K562 (cell line): ENCODE measurements at regions not wholly inside any gene's neighbourhood (a gene's known extent, or its start where the extent isn't known, plus 50 kb on each side); places are given as distances from the start of the nearest gene placed in this dataset.

Experiments
- ATAC-seq: fragments of 200-7000 bp; cut with Tn5 transposase; 3 replicates; pipeline ENCODE4 v1.9.1; 2020; ENCODE audit warnings: moderate library complexity
- BruUV-seq: library from RNA; stranded (reverse); fragments of 400-500 nt; replicated peaks from 2 replicates; lab custom pipeline; 2021; lab: Mats Ljungman, UMichigan
- CTCF ChIA-PET: fragments of 300-600 bp; formaldehyde crosslinking; extraction: SDS; loops from one replicate; lab custom pipeline; 2021; ENCODE audit warnings: low intra/inter-chr PET ratio; lab: Yijun Ruan, JAX
- POLR2A ChIA-PET: fragments of 300-600, 350-650 bp; sonication (Branson Sonifier 250); formaldehyde crosslinking; extraction: SDS; loops from one replicate; lab custom pipeline; 2021; ENCODE audit warnings: antibody characterized with exemption, inconsistent platforms; lab: Yijun Ruan, JAX
- DNase-seq, 4 experiments: peaks; one replicate each; pipeline versions ENCODE4 v3.0.0 to v3.0.0-alpha.2; 2011 to 2018; ENCODE audit warnings: low spot score in 3 of 4, mixed read lengths in 3 of 4; ENCODE audit errors: extremely low read depth in 1 of 4
- FAIRE-seq: peaks from 2 replicates; lab custom pipeline; 2011; peaks lifted over from hg19 to GRCh38; lab: Jason Lieb, UNC
- H2AFZ ChIP-seq: 2 replicates; pipeline ENCODE4 v1.6.0; 2011; ENCODE audit warnings: low read depth, low read length, control low read depth, inconsistent platforms
- H3K27ac ChIP-seq: fragments of 200-600 bp; 3 replicates; pipeline ENCODE4 v1.8.0; 2011; ENCODE audit warnings: low read depth, mild to moderate bottlenecking, control low read depth, inconsistent platforms, low read length, moderate library complexity, mixed read lengths; ENCODE audit errors: extremely low read depth
- H3K27me3 ChIP-seq, 2 experiments: fragments of 300-600 bp in 1 of 2; 2 replicates in 1 of 2; 3 replicates in 1 of 2; pipeline versions ENCODE4 v1.6.0 to v1.8.0; 2011; ENCODE audit warnings: inconsistent platforms in 2 of 2, low read length in 2 of 2, mild to moderate bottlenecking in 1 of 2, mixed read lengths in 1 of 2, moderate library complexity in 1 of 2; ENCODE audit not compliant: control insufficient read depth in 2 of 2, insufficient read depth in 2 of 2
- H3K36me3 ChIP-seq: fragments of 300-600 bp; 3 replicates; pipeline ENCODE4 v1.8.0; 2011; ENCODE audit warnings: mild to moderate bottlenecking, low read length, inconsistent platforms; ENCODE audit not compliant: control insufficient read depth, insufficient read depth
- H3K4me1 ChIP-seq, 2 experiments: fragments of 200-600 bp in 1 of 2; replicated peaks in 1 of 2; 2 replicates in 1 of 2; 3 replicates in 1 of 2; pipeline versions ENCODE4 v1.5.1 to v1.8.0; 2011; ENCODE audit warnings: inconsistent platforms in 2 of 2, low read length in 2 of 2, mild to moderate bottlenecking in 1 of 2, mixed read lengths in 1 of 2, moderate library complexity in 1 of 2; ENCODE audit not compliant: control insufficient read depth in 2 of 2, insufficient read depth in 2 of 2
- H3K4me2 ChIP-seq: 2 replicates; pipeline ENCODE4 v1.6.1; 2011; ENCODE audit warnings: low read length, control low read depth, inconsistent platforms, mixed read lengths; ENCODE audit not compliant: insufficient read depth
- H3K4me3 ChIP-seq: fragments of 200-600 bp; sonication (generic), shearing (Covaris generic); 2 replicates; pipeline ENCODE4 v1.5.1; 2016; ENCODE audit warnings: control low read depth, inconsistent platforms
- H3K79me2 ChIP-seq: fragments of 200-600 bp; 3 replicates; pipeline ENCODE4 v1.8.0; 2011; ENCODE audit warnings: low read length, inconsistent platforms; ENCODE audit not compliant: control insufficient read depth, insufficient read depth
- H3K9ac ChIP-seq, 2 experiments: 2 replicates each; pipeline versions ENCODE4 v1.6.0 to v1.6.1; 2011; ENCODE audit warnings: low read depth in 2 of 2, low read length in 2 of 2, control low read depth in 1 of 2, inconsistent platforms in 1 of 2, mild to moderate bottlenecking in 1 of 2, mixed read lengths in 1 of 2; ENCODE audit not compliant: insufficient read depth in 1 of 2
- H3K9me1 ChIP-seq: one replicate; pipeline ENCODE4 v1.6.0; 2011; ENCODE audit warnings: inconsistent platforms, mild to moderate bottlenecking, low read length, moderate library complexity; ENCODE audit not compliant: control insufficient read depth, insufficient read depth
- H3K9me3 ChIP-seq: replicated peaks from 2 replicates; pipeline ENCODE4 v1.5.1; 2011; ENCODE audit warnings: low read depth, low read length, inconsistent platforms; ENCODE audit not compliant: control insufficient read depth, insufficient read depth
- H4K20me1 ChIP-seq: replicated peaks from 2 replicates; pipeline ENCODE4 v1.6.1; 2011; ENCODE audit warnings: low read length, inconsistent platforms, mixed read lengths; ENCODE audit not compliant: control insufficient read depth, insufficient read depth
- KLF6 ChIP-seq: fragments of 250-450 bp; sonication (Bioruptor Pico); IDR thresholded peaks from 2 replicates; pipeline ENCODE4 v1.4.0; 2020; ENCODE audit warnings: mild to moderate bottlenecking, moderate library complexity, borderline replicate concordance
- NR2F6 ChIP-seq: fragments of 450-650 bp; formaldehyde crosslinking; IDR thresholded peaks from 2 replicates; pipeline ENCODE4 v1.4.0; 2020; ENCODE audit warnings: mild to moderate bottlenecking
- WGBS: fragments of 100-300 bp; shearing (Covaris generic); methylation state at CpG from one replicate; pipeline ENCODE4 v1.1.6; 2016; ENCODE audit warnings: low coverage, mixed read lengths; ENCODE audit not compliant: insufficient coverage; ENCODE audit errors: missing lambda C conversion rate; 5-methylcytosine and 5-hydroxymethylcytosine counted together
- in situ Hi-C: fragments of 300-500 bp; cut with MboI; formaldehyde crosslinking; loops from 4 replicates; pipeline ENCODE4 v1.15.0; 2018; ENCODE audit warnings: inconsistent platforms, mixed read lengths
- intact Hi-C: fragments of 100-400 bp; cut with micrococcal nuclease; formaldehyde crosslinking; loops from 2 replicates; pipeline ENCODE4 v1.14.2; 2022
- TF ChIP-seq, protein P1 (sequence below): sonication (generic); formaldehyde crosslinking; IDR thresholded peaks from 2 replicates; pipeline ENCODE4 v1.8.0; 2022; ENCODE audit warnings: mild to moderate bottlenecking, missing genetic modification reagents

DNA sequence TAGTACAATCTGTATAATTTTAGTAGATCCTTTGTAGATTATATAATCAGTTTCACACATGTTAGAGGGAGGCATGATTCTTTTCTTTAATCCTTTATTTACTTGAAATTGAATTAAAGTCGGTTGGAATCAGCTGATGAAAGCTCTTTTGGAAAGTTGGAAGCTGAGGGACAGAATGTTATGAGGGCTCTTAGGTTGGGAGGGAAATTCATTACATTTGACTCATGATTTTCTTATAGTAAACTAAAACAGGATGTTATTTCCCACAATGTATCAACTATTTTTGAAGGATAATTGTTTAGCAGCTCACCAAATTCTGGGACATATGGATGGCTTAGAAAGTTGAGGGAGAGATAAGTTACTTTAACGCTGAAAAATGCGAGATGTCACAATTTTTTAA lies 52.7 kb upstream of the TMEFF2 start:
- no peaks in the 10 kb centered on the region for H3K36me3 ChIP-seq
- in situ Hi-C loops = no loop called here
- intact Hi-C loops = no loop called here
- H3K79me2 ChIP-seq = no peaks in the 10 kb centered on the region
- H3K9me3 ChIP-seq = no peaks in the 10 kb centered on the region
- ChIA-PET CTCF (no interaction called here), POLR2A (no interaction called here)
- no peak overlapping the region for H3K4me3 ChIP-seq
- ATAC-seq (no peak), DNase-seq (no peak), FAIRE-seq (no peak)
- no TSS peak for BruUV-seq
- H3K9me1 ChIP-seq = no peaks in the 10 kb centered on the region
- H3K9ac ChIP-seq = no peak overlapping the region
- no peaks in the 10 kb centered on the region for H3K27me3 ChIP-seq
- H3K4me1 ChIP-seq = no peaks in the 10 kb centered on the region
- WGBS = 0% methylated on average over 3 of the region's 3 CpGs
- no peak overlapping the region for H3K4me2 ChIP-seq
- H4K20me1 ChIP-seq = no peaks in the 10 kb centered on the region
- H2AFZ ChIP-seq = no peak overlapping the region
- TF ChIP-seq KLF6 (CRISPR knock-in tag) (no peak), NR2F6 (CRISPR knock-in tag) (no peak)
- TF ChIP-seq, protein P1, sequence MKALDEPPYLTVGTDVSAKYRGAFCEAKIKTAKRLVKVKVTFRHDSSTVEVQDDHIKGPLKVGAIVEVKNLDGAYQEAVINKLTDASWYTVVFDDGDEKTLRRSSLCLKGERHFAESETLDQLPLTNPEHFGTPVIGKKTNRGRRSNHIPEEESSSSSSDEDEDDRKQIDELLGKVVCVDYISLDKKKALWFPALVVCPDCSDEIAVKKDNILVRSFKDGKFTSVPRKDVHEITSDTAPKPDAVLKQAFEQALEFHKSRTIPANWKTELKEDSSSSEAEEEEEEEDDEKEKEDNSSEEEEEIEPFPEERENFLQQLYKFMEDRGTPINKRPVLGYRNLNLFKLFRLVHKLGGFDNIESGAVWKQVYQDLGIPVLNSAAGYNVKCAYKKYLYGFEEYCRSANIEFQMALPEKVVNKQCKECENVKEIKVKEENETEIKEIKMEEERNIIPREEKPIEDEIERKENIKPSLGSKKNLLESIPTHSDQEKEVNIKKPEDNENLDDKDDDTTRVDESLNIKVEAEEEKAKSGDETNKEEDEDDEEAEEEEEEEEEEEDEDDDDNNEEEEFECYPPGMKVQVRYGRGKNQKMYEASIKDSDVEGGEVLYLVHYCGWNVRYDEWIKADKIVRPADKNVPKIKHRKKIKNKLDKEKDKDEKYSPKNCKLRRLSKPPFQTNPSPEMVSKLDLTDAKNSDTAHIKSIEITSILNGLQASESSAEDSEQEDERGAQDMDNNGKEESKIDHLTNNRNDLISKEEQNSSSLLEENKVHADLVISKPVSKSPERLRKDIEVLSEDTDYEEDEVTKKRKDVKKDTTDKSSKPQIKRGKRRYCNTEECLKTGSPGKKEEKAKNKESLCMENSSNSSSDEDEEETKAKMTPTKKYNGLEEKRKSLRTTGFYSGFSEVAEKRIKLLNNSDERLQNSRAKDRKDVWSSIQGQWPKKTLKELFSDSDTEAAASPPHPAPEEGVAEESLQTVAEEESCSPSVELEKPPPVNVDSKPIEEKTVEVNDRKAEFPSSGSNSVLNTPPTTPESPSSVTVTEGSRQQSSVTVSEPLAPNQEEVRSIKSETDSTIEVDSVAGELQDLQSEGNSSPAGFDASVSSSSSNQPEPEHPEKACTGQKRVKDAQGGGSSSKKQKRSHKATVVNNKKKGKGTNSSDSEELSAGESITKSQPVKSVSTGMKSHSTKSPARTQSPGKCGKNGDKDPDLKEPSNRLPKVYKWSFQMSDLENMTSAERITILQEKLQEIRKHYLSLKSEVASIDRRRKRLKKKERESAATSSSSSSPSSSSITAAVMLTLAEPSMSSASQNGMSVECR = no peak
- no peak overlapping the region for H3K27ac ChIP-seq
